ENCODE measurements at regions not wholly inside any gene's neighbourhood (a gene's known extent, or its start where the extent isn't known, plus 50 kb on each side); places are given as distances from the start of the nearest gene placed in this dataset.
"Not testable (repeated sequence)": the region's sequence is repeated elsewhere in the genome, so short reads cannot be mapped to it uniquely, and the experiment has no call there.

GRCh38 chr7:15049157-15049556 is 146.6 kb upstream of the DGKB start:
- FAIRE-seq = no peak

GRCh38 chr7:15046861-15047260 is 144.3 kb upstream of the DGKB start:
- no peak for FAIRE-seq

- FAIRE-seq = no peak
Observed at GRCh38 chr7:15043931-15044330, 141.4 kb upstream of the DGKB start.

- FAIRE-seq = no peak
Observed at GRCh38 chr7:15042285-15043065, 139.9 kb upstream of the DGKB start.

GRCh38 chr7:15041226-15041625 is 138.7 kb upstream of the DGKB start:
- FAIRE-seq = no peak

- FAIRE-seq = no peak
Observed at GRCh38 chr7:15035814-15036213, 133.3 kb upstream of the DGKB start.

GRCh38 chr7:15033039-15033438 is 130.5 kb upstream of the DGKB start:
- FAIRE-seq = no peak

GRCh38 chr7:15018981-15019380 is 116.4 kb upstream of the DGKB start:
- no peak for FAIRE-seq

- FAIRE-seq = no peak
Observed at GRCh38 chr7:15016766-15017165, 114.2 kb upstream of the DGKB start.

- FAIRE-seq = no peak
Observed at GRCh38 chr7:15016315-15016667, 113.7 kb upstream of the DGKB start.

- FAIRE-seq = peak; percentile 99
Observed at GRCh38 chr7:15015545-15016314, 113.2 kb upstream of the DGKB start.

GRCh38 chr7:15012135-15012534 is 109.6 kb upstream of the DGKB start:
- no peak for FAIRE-seq

GRCh38 chr7:15011289-15011688 is 108.7 kb upstream of the DGKB start:
- no peak for FAIRE-seq

GRCh38 chr7:15007507-15007906 is 105.0 kb upstream of the DGKB start:
- FAIRE-seq = no peak

GRCh38 chr7:15005672-15006071 is 103.1 kb upstream of the DGKB start:
- FAIRE-seq = no peak

- no peak for FAIRE-seq
Observed at GRCh38 chr7:15000157-15000556, 97.6 kb upstream of the DGKB start.

GRCh38 chr7:14999331-14999730 is 96.8 kb upstream of the DGKB start:
- FAIRE-seq = no peak

GRCh38 chr7:14995774-14996173 is 93.2 kb upstream of the DGKB start:
- FAIRE-seq = no peak

- no peak for FAIRE-seq
Observed at GRCh38 chr7:14988941-14989340, 86.4 kb upstream of the DGKB start.

- FAIRE-seq = no peak
Observed at GRCh38 chr7:14978687-14979086, 76.1 kb upstream of the DGKB start.

GRCh38 chr7:14974688-14975087 is 72.1 kb upstream of the DGKB start:
- FAIRE-seq = no peak

GRCh38 chr7:14973712-14974428 is 71.3 kb upstream of the DGKB start:
- FAIRE-seq = peak; percentile 99

GRCh38 chr7:14971678-14972077 is 69.1 kb upstream of the DGKB start:
- not testable (repeated sequence) for FAIRE-seq

GRCh38 chr7:14967376-14967775 is 64.8 kb upstream of the DGKB start:
- not testable (repeated sequence) for FAIRE-seq

Data from A204.1 (cell line).